ENCODE measurements at regions not wholly inside any gene's neighbourhood (a gene's known extent, or its start where the extent isn't known, plus 50 kb on each side); places are given as distances from the start of the nearest gene placed in this dataset.
"Not testable (repeated sequence)": the region's sequence is repeated elsewhere in the genome, so short reads cannot be mapped to it uniquely, and the experiment has no call there.

GRCh38 chr1:78291872-78292271 is 198.9 kb upstream of the PTGFR start:
- no peak for DNase-seq (ENCODE audit: low read depth in 4 of 4, low spot score in 3 of 4)

GRCh38 chr1:78292361-78292760 is 198.4 kb upstream of the PTGFR start:
- no peak for DNase-seq (ENCODE audit: low read depth in 4 of 4, low spot score in 3 of 4)

- no peak for DNase-seq (ENCODE audit: low read depth in 4 of 4, low spot score in 3 of 4)
Observed at GRCh38 chr1:78297836-78298235, 192.9 kb upstream of the PTGFR start.

DNA sequence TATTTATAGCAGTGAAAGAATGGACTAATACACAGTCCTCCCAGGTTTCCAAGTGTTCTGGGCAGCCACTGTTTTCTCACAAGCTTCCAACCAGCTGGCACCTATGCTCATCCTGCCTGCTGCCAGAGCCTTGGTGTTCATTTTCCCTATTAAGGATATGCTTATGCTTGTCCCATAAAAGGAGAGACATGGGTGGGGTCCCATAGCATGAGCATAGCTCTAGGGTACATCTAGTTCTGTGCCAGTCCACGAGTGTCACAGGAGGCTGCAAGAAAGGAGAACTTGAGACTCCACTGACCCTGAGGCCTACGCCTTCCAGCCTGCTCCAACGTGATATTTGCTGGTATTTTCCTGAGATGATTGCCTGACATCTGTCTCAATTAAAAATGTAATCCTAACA is 192.4 kb upstream of the PTGFR start:
- no peak for DNase-seq (ENCODE audit: low read depth in 4 of 4, low spot score in 3 of 4)

- no peak for DNase-seq (ENCODE audit: low read depth in 4 of 4, low spot score in 3 of 4)
Observed at GRCh38 chr1:78301141-78301540, 189.6 kb upstream of the PTGFR start.

- no peak for DNase-seq (ENCODE audit: low read depth in 4 of 4, low spot score in 3 of 4)
Observed at GRCh38 chr1:78303620-78304019, 187.2 kb upstream of the PTGFR start.

GRCh38 chr1:78304341-78304740 is 186.4 kb upstream of the PTGFR start:
- no peak for DNase-seq (ENCODE audit: low read depth in 4 of 4, low spot score in 3 of 4)

DNA sequence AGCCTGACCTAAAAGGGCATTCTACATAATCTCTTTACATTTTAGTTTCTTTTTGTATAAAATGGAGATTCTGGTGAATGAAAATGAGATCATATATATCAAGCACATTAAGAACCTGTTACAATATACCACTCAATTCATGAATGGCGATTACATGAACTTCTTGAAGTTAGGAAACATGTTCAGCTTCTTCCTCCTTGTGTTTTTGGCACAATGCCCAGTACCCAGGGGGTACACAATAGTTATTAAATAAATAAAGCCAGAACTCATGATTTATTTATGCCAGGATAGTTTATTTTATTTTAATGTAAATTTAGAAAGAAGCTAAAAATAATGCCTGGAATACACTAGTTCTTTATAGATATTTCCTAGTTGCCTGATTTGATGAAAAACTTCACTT is 186.0 kb upstream of the PTGFR start:
- DNase-seq (ENCODE audit: low read depth in 4 of 4, low spot score in 3 of 4), result no peak

- not testable (repeated sequence) for DNase-seq (ENCODE audit: low read depth in 4 of 4, low spot score in 3 of 4)
Observed at GRCh38 chr1:78310261-78310660, 180.5 kb upstream of the PTGFR start.

DNA sequence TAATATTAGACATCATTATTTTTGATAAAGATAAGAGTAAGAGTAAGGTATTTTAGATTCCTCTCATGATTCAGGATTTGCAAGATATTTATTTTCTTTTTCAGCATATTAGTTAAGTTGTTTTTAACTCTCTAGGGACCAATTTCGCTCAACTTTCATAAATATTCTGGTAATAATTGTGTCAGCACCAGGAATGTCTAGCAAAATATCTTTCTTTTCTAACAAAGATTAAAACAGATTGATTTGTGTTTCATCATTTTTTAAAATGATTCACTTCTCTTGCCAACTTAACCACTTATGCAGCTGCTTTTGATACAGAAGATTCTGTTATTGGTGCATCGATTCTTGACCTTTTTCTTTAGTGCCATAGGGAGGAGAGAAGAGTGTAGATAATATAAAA is 172.8 kb upstream of the PTGFR start:
- DNase-seq (ENCODE audit: low read depth in 4 of 4, low spot score in 3 of 4), result no peak

- no peak for DNase-seq (ENCODE audit: low read depth in 4 of 4, low spot score in 3 of 4)
Observed at GRCh38 chr1:78319603-78320002, 171.2 kb upstream of the PTGFR start.

DNA sequence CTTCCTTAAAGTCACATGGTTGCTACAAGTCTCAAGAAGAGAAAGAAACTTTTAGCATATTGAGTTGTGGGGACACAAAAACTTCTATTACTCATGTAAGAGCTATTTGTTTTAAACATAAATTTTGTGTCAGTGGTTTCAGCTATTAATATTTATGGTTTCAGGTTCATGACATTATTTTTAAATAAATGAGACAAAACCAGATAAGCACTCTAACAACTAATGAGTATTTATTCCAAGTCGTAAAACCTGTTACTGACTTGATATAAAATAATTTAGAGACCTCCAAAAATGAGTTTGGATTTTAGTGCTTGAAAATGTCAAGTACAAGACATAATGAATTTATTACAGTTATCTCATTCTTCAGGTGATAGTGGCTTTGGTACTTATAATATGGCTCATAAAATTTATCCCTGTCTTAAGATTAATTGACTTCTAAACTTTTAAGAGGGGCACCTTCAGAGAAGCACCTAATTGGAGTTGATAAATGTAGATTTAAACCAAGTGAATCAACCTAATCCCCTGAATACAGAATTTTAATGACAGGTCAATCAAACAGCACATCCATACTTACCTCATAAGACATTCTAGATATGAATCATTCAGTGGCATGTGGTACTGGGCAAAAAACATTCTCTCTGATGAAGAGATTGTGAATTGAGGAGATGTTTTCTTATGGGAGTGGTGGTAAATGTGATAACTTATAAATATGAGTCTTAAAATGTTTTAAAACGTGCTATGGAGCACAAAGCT is 167.7 kb upstream of the PTGFR start:
- no peak for DNase-seq (ENCODE audit: low read depth in 4 of 4, low spot score in 3 of 4)

- DNase-seq (ENCODE audit: low read depth in 4 of 4, low spot score in 3 of 4), result no peak
Observed at GRCh38 chr1:78325293-78325692, 165.5 kb upstream of the PTGFR start.

DNA sequence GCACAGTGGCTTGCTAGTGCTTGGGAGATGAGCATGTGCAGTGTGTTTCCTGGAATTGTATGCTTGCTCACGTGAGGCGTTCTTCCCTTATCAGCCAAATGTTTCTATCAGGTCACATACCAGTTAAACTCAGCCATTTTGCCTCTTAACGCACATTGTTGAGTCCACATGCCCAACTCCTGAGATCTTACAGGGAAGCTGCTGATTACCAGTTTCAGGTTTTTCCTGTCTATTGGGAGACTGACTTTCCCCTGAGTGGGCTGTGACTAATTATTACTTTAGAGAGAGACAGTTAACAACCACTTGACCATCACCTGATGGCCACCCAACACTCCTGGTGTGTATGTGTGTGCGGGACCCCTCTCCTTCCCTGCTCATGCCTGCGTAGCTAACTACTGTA is 161.3 kb upstream of the PTGFR start:
- no peak for DNase-seq (ENCODE audit: low read depth in 4 of 4, low spot score in 3 of 4)

GRCh38 chr1:78331799-78332198 is 159.0 kb upstream of the PTGFR start:
- no peak for DNase-seq (ENCODE audit: low read depth in 4 of 4, low spot score in 3 of 4)

DNA sequence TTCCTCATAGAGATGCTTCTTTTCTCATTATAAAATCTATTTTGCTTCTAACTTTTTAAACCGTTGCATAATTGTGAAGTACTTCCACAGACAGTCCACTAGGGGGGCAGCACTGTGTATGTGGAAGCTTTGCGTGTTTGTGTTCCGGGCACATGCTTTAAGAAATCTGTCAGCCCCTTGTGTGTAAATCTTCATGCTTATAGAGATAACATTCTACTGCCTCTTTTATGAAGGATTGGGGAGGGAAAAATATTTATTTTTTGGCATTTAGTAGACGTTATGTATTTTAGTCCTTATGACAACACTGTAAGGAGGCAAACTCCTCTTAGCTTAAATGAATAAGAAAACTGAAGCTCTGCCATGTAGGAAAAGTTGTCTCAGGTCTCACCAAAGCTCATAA is 157.3 kb upstream of the PTGFR start:
- DNase-seq (ENCODE audit: low read depth in 4 of 4, low spot score in 3 of 4), result no peak

- no peak for DNase-seq (ENCODE audit: low read depth in 4 of 4, low spot score in 3 of 4)
Observed at GRCh38 chr1:78334114-78334513, 156.7 kb upstream of the PTGFR start.

- no peak for DNase-seq (ENCODE audit: low read depth in 4 of 4, low spot score in 3 of 4)
Observed at GRCh38 chr1:78334952-78335351, 155.8 kb upstream of the PTGFR start.

GRCh38 chr1:78336751-78337150 is 154.0 kb upstream of the PTGFR start:
- DNase-seq (ENCODE audit: low read depth in 4 of 4, low spot score in 3 of 4), result not testable (repeated sequence)

DNA sequence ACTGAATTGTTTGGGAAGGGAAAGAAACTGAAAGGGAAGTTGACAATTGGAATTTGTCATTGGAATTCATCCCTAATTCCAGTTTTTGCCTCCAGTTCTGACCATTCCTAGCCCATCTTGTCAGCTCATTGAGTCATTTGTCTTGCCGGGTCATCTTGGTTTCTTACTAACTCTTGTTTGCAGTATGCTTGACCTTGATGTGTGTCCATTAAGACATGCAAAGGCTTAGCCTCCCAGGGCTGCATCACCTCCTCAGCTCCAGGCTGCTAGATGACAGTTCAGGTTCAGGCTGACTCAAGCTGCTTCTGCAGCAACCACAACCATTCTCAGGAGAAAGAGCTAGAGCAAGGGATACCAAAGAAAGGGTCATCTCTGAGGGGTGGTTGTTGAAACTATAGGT is 151.3 kb upstream of the PTGFR start:
- no peak for DNase-seq (ENCODE audit: low read depth in 4 of 4, low spot score in 3 of 4)

- DNase-seq (ENCODE audit: low read depth in 4 of 4, low spot score in 3 of 4), result no peak
Observed at GRCh38 chr1:78340006-78340405, 150.8 kb upstream of the PTGFR start.

GRCh38 chr1:78348496-78349284 is 142.1 kb upstream of the PTGFR start:
- no peak for DNase-seq (ENCODE audit: low read depth in 4 of 4, low spot score in 3 of 4)
